ENCODE measurements at regions not wholly inside any gene's neighbourhood (a gene's known extent, or its start where the extent isn't known, plus 50 kb on each side); places are given as distances from the start of the nearest gene placed in this dataset.
"Not testable (repeated sequence)": the region's sequence is repeated elsewhere in the genome, so short reads cannot be mapped to it uniquely, and the experiment has no call there.

GRCh38 chr15:24848050-24848449 is 106.7 kb upstream of the SNRPN start:
- DNase-seq = no peak

DNA sequence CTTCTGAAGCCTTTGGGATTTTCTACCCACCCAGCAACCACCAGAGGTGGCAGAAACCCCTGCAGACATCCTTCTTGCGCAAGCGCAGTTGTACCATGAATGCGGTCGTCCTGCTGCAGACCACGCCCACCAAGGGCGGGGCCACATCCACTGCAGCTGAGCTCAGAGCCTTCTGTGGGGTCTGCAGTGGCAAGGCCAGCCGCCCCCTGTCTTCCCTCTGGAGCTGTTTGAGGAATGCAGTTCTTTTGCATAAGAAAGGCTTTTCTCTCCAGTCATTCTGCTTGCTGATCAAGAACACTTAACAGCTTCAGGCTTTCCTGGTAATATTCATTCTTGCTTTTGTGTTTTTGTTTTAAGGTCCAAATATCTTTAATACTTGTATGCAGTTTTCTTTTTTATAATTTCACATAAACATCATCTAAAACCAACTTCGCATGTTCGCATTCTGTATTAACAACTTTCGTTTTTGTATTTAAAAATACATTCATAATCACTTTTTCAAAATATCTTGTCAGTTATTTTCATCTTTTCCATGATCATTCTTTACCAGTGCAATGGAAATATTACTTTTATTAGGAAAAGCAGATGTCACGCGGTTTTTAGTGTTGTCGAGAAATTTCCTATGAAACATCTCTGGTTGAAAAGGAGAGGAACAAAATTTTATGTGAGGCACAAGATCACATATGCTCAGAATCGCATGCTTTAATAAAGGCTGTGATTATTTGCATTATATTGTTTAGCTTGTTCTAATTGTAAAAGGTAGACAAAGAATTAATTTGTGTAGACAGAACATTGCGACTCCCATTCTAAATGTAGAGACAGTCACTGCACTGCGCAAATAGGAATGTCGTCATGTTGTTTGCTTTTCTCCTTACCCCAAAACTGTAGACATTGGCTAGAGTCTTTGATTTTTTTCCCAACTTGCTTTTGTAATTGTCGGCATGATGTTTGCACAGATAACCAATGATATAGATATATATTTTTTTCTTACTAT is 98.1 kb upstream of the SNRPN start:
- no peak for DNase-seq

DNA sequence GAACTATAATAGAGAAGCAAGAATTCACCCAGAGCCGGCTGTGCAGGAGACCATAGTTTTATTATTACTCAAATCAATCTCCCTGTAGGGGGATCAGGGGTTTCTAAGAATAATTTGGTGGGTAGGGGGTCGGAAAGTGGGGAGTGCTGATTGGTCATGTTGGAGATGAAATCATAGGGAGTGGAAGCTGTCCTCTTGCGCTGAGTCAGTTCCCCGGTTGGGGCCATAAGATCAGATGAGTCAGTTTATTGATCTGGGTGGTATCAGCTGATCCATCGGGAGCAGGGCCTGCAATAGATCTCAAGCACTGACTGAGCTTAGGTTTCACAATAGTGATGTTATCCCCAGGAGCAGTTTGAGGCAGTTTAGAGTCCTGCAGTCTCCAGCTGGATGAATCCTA is 97.0 kb upstream of the SNRPN start:
- DNase-seq = no peak

DNA sequence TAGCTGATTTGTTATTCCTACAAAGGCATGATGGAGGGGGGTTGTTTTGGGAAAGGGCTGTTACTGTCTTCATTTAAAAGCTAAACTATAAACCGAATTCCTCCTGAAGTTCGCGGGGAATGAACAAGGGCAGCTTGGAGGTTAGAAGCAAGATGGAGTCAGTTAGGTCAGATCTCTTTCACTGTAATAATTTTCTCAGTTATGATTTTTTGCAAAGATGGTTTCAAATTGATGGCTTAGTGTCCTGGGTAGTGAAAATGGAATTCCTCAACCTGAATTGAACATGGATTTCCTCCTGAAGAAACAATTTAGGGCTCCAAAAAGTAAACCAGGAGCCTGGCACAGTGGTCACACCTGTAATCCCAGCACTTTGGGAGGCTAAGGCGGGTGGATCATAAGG is 96.6 kb upstream of the SNRPN start:
- DNase-seq = not testable (repeated sequence)

DNA sequence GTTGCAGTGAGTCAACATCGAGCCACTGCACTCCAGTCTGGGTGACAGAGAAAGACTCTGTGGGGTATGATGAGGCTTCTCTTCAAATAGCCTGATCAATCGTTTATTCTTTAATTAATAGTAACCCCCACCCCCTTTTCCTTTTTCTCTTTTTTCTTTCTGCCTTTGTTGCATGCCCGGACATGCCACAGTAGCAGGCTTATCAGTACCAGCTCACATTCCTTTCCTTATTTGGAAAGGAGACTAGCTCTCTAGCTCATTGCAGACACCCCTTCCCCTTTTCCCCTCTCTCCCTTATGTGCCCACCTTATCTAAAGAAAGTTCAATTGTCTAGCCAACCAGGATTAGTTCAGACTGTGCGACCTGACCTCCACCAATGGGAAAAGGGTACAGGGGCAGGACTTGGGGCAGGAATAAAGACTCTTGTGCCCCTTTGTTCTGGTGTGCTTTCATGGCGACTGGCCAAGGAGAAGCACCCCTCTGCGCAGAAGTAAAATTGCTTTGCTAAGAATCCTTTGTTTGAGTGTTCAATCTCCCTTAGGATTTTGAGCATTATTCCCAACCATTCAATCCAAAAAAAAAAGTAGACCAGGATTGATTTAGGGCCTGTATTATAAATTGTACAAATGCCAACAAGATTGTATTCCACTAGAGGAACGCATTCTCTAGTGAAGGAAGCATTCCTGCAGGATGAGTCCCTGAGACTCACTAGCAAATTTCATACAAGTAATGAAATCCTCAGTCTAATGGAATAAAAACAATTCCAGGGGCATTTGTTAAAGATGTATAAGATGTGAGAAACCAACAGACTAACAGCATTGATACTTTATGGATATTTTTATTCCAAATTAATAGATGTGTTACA is 95.8 kb upstream of the SNRPN start:
- no peak for DNase-seq

DNA sequence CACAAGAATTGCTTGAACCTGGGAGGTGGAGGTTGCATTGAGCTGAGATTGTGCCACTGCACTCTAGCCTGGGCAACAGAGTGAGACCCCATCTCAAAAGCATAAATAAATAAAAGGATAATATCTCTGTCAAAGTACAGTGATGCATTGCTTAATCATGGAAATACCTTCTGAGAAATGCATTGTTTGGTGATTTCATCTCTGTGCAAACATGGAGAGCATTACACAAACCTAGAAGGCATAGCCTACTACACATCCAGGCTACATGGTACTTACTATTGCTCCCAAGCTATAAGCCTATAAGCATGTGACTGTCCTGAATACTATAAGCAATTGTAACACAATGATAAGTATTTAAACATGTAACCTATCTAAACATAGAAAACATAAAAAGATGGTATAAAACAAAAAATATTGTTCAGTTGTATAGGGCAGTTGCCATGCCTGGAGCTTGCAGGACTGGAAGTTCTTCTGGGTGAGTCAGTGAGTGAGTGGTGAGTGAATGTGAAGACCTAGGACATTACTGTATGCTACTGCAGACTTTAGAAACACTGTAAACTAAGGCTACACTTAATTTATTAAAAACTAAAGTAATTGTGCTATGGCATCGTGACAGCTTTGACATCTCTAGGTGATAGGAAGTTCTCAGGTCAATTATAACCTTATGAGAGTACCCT is 93.6 kb upstream of the SNRPN start:
- no peak for DNase-seq

GRCh38 chr15:24862726-24863521 is 91.9 kb upstream of the SNRPN start:
- no peak for DNase-seq

DNA sequence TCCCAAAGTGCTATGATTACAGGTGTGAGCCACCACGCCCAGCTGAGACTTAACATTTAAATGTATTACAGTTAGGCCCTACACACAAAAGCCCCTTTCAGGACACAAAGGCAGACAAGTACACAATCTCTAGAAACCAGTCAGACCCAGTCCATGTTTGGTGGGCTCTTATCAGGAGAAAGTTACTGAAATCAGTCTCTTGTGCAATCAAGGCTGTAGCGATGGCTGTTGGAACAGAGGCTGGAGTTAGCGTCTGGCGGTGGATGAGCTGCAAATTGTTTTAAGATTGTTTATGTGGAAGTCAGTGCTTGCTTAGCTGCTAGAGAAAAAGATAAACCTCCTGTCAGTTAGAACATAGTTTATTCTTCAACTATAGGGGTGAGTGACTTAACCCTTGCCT is 89.5 kb upstream of the SNRPN start:
- no peak for DNase-seq

GRCh38 chr15:24877174-24877573 is 77.6 kb upstream of the SNRPN start:
- no peak for DNase-seq

DNA sequence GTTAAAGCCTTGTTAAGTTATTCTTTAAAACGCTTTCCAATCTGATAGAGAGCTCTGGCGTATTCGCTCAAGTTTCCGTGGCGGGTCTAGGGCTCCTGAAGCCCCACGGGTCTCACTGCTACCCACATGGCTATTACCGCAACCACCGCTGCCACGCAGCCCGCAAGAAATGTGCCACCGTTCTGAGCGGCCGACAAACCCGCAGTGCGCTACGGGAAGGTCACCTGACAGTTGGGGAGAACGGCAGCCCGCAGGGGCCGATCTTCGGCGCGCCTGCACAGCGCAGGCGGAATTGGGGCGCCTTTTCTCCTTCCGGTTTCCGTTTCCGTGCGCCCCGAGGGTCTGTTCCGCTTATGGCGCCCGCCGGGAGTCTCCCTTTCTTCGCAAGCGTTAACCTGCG is 76.6 kb upstream of the SNRPN start:
- no peak for DNase-seq

- no peak for DNase-seq
Observed at GRCh38 chr15:24879492-24879891, 75.3 kb upstream of the SNRPN start.

- no peak for DNase-seq
Observed at GRCh38 chr15:24880663-24881062, 74.1 kb upstream of the SNRPN start.

DNA sequence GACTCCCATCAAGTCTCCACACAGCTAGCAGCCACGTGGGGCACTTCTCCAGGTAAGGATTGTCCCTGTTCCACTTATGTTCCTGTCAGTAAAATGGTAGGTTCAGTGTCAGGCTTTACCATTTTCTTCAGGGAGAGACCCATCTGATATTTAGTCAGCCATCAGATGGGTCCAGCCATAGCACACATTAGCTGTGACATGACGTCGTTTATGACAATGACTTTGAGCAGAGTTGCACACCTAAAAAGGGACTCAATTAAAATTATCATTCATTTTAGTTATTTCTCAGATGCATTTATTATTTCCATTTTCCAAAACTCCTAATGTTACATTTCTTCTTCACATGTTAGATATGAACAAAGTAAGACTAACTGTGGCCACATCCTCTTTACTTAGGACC is 68.2 kb upstream of the SNRPN start:
- DNase-seq = no peak

DNA sequence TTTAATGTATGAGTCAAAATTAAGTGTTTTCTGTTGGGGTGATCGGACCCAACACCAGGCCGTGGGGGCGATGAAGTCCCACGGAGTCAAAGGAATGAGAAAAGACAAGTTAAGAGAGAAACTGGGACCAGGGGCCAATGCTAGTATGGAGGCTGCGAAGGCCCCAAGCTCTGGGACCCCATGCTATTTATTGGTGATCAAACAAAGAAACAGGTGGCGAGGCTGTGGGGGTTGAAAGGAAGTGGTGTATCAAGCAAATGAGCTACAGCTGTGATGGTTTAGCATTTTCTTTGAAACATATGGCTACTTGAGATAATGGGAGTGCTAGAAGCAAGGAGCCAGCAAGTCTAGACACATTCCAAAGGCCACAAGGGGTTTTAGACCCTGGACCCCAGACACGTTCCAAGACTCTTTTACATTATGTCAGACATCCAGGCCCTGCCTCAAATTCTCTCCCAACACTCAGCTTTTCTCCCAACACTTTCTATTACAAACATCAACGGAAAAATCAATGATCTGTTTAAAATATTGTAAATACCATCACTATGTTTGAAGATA is 56.0 kb upstream of the SNRPN start:
- DNase-seq = no peak

DNA sequence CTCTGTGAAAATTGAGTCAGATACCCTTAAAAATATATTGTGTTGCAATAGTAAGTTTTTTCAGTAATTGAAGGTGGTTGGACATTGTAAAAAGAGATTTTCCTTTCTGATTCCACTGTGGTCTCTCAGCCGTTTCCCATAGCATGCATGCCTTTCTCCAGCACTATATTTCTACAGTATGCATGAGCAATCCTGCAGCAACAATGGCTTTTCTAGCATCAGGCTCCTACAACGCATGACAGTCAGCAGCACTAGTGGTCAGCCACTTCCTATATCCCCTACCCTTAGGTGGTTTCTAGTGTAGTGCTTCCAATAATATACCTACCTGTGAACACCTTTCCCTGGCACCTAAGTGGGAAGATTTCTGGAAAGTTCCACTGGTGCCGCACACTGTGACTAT is 55.4 kb upstream of the SNRPN start:
- DNase-seq = no peak

- DNase-seq = no peak
Observed at GRCh38 chr15:24899795-24900194, 55.0 kb upstream of the SNRPN start.

GRCh38 chr15:24901409-24901808 is 53.4 kb upstream of the SNRPN start:
- no peak for DNase-seq
